ENCODE measurements at regions not wholly inside any gene's neighbourhood (a gene's known extent, or its start where the extent isn't known, plus 50 kb on each side); places are given as distances from the start of the nearest gene placed in this dataset.
"Not testable (repeated sequence)": the region's sequence is repeated elsewhere in the genome, so short reads cannot be mapped to it uniquely, and the experiment has no call there.

DNA sequence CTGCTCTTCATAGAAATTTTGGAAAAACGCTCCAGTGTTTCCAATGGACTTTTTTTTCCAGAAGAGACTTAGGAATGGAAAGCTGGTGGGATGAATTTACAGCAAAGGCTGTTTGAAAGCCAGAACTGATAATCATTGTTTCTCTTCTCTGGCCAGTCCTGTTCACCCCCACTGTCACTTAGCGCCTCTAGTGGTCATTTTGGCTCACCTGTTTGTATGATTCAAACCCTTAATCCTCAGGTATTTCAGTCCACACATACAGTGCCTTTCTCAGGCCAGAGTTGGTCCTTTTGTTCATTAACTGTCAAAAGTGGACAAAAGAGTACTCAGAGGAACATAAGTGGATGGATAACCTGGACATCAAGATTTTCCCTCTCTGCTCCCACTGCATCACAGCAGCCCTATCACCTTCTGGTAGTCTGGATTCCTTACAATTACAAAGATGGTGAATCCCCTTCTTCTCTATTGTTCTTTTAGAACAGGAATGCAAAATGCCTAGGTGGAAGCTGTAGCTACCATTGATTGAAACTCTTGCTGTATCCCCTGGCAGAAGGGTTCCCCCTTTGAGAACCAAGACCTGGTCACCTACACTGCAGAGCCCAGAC lies 177.6 kb upstream of the OLFM3 start:
- DNase-seq (ENCODE audit: low read depth) = no peak

DNA sequence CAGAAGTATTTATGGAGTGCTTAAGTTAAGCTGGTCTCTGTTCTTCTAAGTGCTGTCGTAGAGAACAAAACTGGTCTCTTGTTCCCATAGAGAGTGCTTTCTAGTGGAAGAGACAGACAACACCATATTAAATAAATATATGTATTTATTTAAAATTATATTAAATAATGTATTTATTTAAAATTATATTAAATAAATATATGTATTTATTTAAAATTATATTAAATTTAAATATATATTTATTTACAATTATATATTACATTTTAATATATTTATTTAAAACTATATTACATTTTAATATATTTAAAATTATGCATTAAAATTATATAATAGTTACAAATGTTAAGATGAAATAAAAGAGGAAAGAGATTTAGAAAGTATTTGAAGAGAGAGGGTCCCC lies 175.5 kb upstream of the OLFM3 start:
- DNase-seq (ENCODE audit: low read depth) = no peak

- no peak for DNase-seq (ENCODE audit: low read depth)
Observed at GRCh38 chr1:102163799-102164198, 167.1 kb upstream of the OLFM3 start.

DNA sequence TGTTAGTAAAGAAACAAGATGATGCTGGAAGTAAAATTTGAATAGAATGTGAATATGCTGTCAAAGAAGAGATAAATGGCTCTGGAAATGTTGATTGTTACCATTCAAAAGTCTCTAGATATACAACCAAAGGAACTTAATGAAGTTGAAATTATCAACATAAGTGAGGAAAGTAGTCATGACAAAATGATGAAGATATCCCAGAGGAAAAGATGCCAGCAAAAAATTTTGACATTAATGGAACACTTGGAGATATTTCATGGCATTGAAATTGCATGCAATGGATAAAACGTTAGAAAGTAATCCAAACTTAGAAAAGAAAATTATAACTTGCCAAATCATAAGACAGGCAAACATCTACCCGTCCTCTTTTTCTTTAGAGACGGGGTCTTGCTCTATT lies 154.5 kb upstream of the OLFM3 start:
- DNase-seq (ENCODE audit: low read depth) = no peak

DNA sequence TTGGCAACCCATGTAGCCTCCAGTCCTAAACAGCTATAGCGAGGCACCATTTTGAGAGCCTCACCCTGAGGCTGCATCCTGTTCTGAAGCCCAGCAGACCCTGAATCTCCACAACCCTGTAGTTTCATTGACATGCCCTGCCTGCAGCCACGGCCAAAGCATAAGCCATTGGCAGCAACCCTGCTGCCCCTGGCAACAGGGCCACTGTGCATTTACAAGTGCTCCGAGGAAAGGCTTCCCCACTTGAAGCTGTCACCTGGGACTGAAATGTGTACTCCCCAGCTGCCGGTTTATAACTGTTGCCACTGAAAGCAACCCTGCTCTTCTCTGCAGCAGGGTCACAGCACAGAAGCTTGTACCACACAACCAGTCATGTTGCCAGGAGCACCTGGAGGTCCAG lies 124.2 kb upstream of the OLFM3 start:
- DNase-seq (ENCODE audit: low read depth) = no peak

DNA sequence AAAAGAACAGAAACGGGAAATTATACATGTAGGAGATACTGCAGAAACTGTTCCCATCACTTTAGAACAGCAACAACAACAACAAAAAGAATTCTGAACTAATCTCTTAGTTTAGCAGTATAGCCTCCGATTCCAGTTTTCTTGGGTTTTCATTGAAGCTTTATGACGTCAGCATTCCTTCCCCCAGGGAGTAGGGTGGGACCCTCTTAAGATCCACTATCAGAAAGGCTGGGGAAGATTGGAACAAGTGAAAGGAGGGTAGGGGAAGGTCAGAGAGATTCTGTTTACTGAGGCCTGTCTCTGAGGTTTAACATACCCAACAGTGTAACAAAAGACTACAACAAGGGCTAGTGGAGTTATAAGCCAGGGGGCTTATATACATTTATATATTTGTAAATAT lies 121.4 kb upstream of the OLFM3 start:
- DNase-seq (ENCODE audit: low read depth) = no peak

GRCh38 chr1:102110586-102110985 lies 113.9 kb upstream of the OLFM3 start:
- DNase-seq (ENCODE audit: low read depth) = no peak

DNA sequence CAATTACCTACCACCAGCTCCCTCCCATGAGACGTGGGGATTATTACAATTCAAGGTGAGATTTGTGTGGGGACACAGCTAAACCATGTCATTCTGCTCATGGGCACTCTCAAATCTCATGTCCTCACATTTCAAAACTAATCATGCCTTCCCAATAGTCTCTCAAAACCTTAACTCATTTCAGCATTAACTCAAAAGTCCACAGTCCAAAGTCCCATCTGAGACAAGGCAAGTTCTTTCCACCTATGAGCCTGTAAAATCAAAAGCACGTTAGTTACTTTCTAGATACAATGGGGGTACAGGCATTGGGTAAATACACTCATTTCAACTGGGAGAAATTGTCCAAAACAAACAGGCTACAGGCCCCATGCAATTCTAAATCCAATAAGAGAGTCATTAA lies 112.8 kb upstream of the OLFM3 start:
- not testable (repeated sequence) for DNase-seq (ENCODE audit: low read depth)

DNA sequence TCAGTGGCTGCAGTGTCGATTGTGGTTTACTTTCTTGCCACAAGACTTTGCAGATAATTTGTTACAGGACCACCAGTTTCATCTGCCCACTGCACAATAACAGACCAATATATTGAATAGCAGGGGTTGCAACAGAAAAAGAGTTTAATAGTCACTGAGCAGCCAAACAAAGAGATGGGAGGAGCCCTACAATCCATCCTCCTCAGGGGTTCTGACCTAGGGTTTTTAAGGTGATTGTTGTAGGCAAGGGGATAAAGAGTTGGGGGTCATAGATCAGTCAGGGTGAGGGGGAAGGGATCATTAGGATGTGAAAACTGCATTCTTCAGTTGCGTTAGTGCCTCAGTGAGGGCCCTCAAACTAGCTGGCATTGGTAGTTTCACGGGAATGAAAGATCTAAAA lies 110.7 kb upstream of the OLFM3 start:
- no peak for DNase-seq (ENCODE audit: low read depth)

- DNase-seq (ENCODE audit: low read depth) = no peak
Observed at GRCh38 chr1:102105931-102106550, 109.3 kb upstream of the OLFM3 start.

GRCh38 chr1:102103646-102104045 lies 106.9 kb upstream of the OLFM3 start:
- no peak for DNase-seq (ENCODE audit: low read depth)

GRCh38 chr1:102102276-102102780 lies 105.6 kb upstream of the OLFM3 start:
- DNase-seq (ENCODE audit: low read depth) = no peak

DNA sequence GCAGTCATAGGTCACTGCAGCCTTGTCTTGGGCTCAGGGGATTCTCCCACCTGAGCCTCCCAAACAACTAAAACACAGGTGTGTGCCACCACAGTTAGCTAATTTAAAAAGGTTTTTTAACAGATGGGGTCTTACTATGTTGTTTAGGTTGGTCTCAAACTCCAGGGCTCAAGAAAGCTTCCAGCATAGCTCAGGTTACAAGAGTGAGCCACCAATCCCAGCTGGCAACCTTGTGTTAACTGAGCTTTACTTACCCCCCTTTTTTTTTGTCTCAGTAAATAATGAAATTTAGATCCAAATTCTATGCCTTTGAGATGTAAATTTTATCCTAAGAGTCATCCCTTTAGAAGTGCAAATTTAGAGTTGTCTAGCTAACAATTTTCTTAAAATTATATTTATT lies 103.9 kb upstream of the OLFM3 start:
- no peak for DNase-seq (ENCODE audit: low read depth)

- no peak for DNase-seq (ENCODE audit: low read depth)
Observed at GRCh38 chr1:102099916-102100315, 103.2 kb upstream of the OLFM3 start.

DNA sequence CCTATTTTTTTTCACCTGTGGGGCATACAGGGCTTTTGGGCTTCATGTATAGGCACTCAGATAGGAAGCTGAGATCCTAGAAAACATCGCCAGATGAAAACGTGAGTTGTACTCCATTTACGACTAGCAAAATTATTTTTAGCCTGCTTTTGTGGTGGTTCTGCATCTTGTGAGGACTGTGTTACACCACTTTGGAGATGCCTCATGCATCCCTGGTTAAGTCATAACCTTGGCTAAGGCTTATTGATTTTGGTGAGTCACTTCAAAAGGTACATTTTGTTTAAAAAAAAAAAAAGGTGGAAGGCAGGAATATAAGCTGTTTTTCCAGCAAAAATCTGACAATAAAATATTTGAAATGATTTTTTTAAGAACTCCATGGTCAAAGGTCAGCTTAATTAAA lies 101.8 kb upstream of the OLFM3 start:
- DNase-seq (ENCODE audit: low read depth) = no peak

GRCh38 chr1:102098081-102098480 lies 101.4 kb upstream of the OLFM3 start:
- DNase-seq (ENCODE audit: low read depth) = no peak

- DNase-seq (ENCODE audit: low read depth) = no peak
Observed at GRCh38 chr1:102097451-102097850, 100.7 kb upstream of the OLFM3 start.

- no peak for DNase-seq (ENCODE audit: low read depth)
Observed at GRCh38 chr1:102096162-102096561, 99.4 kb upstream of the OLFM3 start.

- no peak for DNase-seq (ENCODE audit: low read depth)
Observed at GRCh38 chr1:102089791-102090190, 93.1 kb upstream of the OLFM3 start.

DNA sequence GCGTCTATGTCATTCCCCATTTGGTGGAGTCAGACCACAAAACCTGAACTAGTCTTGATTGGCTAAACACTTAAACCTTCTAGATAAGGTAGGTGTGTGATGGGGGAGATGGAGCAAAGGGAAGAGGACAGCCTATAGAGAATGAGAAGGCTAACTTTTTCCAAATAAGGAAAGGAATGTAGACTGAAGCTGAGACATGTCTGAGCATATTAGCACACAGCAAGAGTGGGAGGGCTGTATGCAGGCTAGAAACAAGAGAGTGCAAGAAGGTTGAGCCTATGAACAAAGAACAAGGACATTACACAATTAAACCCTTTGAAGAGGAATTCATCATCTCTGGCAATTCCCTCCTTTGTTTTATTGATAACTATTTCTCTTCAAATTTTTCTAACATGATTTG lies 89.2 kb upstream of the OLFM3 start:
- no peak for DNase-seq (ENCODE audit: low read depth)

DNA sequence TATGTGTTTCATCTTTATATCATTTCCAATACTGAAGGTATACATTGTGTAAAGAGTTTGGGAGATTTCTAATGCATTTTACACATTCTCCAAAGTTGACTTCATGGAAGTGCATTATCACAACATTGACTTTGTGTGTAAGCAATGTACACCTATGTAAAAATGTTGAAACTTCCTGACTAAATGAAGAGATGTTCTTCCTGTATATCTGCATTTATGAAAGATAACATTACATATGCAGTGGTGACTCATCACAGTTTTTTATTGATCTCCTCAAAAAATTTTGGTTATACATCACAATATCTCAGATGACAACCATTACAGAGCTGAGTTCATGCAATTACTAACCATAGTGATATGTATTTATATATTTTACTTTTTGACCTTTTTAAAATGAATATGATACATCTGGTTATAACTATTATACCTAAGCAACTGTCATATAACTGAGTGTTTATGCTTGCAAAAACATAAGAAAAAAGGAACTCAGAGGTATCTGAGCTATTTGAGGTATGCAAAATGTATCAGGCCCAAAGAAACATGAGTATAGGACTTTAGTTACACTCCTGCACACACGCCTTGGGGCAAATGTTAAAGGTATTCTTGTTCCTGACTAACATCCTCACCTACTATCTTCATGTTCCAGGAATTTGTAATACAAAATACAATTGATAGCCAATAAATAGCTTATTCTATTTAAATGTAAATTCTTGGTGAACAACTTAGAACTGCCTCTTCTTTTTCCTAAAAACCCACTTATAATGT lies 88.2 kb upstream of the OLFM3 start:
- DNase-seq (ENCODE audit: low read depth) = no peak

DNA sequence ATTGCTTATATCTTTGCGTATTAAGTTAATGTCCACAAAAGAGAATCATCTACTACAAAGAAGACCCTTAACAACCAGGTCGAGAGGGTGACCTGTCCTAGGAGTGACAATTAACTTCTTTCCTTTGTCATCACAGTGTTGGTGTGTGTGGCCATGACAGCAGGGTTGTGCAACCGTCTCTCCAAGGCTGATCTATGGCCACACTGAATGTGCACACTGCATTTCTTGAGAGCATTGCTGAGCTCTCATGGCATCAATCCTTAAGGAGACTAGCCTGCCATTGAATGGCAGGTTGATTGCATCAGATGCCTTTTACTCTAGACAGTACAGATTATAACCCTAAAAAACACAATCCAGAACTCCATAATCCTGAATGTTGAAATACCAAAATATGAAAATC lies 86.5 kb upstream of the OLFM3 start:
- no peak for DNase-seq (ENCODE audit: low read depth)

GRCh38 chr1:102074874-102075273 lies 78.1 kb upstream of the OLFM3 start:
- no peak for DNase-seq (ENCODE audit: low read depth)
